ENCODE measurements at regions not wholly inside any gene's neighbourhood (a gene's known extent, or its start where the extent isn't known, plus 50 kb on each side); places are given as distances from the start of the nearest gene placed in this dataset.

DNA sequence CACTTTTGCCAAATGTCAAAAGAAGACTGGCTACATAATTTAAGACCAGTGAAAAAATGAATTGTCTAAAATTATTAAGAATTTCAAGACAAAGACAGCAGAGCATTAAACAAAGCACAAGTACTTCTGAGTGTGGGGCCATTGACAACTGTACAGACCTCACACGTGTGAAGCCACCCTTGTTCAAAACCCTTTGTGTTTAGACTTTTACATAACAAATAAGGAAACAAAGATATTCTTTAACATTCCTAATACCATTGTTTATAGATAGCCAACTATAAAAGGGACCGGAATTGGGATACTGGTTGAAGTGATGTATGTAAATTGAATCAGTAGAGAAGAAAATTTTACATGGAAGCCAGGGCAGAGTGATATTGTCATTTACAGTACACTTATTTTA lies 624.2 kb downstream of the PCDH18 start:
- TF ChIP-seq, protein P1, sequence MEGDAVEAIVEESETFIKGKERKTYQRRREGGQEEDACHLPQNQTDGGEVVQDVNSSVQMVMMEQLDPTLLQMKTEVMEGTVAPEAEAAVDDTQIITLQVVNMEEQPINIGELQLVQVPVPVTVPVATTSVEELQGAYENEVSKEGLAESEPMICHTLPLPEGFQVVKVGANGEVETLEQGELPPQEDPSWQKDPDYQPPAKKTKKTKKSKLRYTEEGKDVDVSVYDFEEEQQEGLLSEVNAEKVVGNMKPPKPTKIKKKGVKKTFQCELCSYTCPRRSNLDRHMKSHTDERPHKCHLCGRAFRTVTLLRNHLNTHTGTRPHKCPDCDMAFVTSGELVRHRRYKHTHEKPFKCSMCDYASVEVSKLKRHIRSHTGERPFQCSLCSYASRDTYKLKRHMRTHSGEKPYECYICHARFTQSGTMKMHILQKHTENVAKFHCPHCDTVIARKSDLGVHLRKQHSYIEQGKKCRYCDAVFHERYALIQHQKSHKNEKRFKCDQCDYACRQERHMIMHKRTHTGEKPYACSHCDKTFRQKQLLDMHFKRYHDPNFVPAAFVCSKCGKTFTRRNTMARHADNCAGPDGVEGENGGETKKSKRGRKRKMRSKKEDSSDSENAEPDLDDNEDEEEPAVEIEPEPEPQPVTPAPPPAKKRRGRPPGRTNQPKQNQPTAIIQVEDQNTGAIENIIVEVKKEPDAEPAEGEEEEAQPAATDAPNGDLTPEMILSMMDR (conservative IDR thresholded peaks at IDR 0.05; ENCODE audit: low read depth, low read length) = no peak
- TF ChIP-seq EZH2 (IDR thresholded peaks at IDR 0.05; ENCODE audit: low read length, unreplicated experiment) (no peak), EZH2phosphoT487 (IDR thresholded peaks at IDR 0.05; ENCODE audit: borderline replicate concordance, low read length) (no peak)
